Fibroblast of skin of right biceps (primary cell): ENCODE measurements at regions not wholly inside any gene's neighbourhood (a gene's known extent, or its start where the extent isn't known, plus 50 kb on each side); places are given as distances from the start of the nearest gene placed in this dataset.

Experiments
- DNase-seq: peaks from one replicate; pipeline ENCODE4 v3.0.0-alpha.2; 2013

DNA sequence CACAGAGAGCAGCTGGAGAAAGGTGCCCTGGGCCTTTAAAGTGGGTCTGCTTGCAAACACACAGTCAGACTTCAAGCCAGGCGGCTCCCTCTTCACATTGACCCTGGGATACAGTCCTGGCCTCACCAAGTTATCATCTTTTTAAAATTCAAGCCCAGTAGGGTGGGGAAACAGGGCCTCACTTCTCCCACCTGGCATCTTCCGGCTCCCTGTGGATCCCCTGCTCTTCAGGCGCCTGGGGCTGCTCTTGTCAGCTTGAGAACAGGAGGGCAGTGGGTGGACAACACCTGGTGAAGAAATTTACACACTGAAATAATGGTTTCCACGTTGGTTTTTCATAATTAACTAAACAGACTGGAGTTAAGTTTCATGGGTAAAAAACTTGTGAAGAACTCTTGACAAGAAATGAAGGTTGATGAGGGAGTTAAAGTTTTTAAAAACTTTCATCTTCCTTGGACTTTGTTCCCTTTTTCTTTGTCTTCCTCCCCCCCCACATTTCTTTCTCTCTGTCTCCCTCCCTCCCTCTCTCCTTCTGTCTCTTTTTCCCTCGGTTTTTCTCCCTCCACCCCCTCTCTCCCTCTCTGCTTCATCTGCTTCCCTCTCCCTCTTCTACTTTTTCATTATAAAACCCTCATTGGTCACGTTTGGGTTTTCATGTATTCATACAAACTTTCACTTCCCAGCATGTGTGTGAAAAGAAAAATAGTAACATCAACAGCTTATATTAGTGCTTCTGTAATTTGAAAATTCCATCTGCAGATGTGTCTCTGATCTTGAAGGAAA is 219.6 kb downstream of the DMRT2 start:
- no peak for DNase-seq

GRCh38 chr9:1271367-1271766 is 221.2 kb downstream of the DMRT2 start:
- DNase-seq: no peak

DNA sequence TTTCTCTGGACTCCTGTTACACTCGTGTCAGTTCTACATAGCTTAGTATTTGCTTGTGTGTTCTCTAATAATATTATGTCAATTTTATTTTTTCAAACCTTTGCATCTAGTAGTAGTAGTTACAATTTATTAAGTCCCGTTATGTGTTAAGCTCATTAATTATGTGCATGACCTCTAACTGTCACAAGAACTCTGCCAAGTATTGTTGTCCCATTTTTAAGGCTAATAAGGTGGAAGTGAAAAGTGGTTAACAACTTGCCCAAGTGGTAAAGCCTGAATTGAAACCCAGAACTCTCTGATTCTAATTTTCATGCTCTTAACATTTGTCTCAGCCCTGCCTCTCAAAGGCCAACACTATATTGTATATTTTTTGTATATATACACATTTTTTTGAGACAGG is 221.6 kb downstream of the DMRT2 start:
- DNase-seq: no peak

DNA sequence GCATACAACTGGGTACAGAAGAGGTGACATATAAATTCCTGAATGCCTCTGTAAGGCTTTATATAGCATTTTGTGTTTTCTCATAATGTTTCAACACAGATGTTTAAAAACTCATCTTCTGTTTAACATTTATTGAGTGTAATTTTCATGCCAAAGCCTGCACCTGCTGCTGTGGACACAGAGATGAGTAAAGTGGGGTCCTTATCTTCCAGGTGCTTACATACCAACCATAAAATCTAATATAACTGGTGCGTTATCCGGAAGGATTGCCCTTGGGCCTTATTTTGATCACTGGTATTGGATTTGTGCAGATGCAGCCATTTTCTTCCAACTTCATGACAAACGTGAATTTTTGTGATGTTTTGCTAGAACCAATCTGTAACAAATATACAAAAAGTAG is 222.3 kb downstream of the DMRT2 start:
- no peak for DNase-seq

DNA sequence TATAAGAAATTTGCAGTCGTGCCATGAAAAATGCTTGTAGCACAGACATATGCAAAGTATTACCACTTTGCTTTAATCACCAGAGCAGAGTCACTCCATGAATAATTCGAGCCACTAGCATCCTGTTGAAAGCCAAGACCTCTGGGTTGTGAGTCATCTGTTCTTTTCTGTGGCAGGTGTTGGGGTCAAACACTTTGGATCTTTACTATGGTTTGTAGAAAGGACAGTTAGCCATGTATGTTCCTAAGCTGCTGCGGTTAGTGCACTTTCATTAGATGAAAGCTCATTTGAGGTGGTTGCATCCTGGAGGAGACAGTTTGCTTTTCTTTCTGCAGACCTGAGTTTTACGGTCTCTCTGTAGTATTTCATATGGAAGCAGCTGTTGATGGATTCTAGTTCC is 223.7 kb downstream of the DMRT2 start:
- peak; percentile 2 for DNase-seq

- DNase-seq: no peak
These were observed 224.2 kb downstream of the DMRT2 start for GRCh38 chr9:1274334-1274733.

DNA sequence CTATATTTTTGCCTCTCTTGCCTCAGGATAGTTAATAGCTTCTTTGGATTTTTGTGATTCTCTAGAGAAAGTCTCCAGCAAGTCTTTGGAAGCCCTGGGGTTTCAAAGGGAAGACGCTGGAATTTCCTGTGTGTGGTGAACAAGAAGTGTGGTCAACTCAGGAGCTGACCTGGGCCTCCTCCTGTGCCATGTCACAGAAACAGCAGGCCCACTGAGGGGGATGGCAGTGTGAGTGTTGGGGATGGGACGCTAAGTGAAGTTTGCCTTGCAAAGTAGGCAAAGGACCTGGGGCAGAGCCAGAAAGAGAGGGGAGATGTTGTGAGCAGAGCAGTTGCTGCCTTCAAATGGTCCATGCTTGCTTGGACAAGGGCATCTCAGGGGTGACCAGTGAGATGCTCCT is 226.3 kb downstream of the DMRT2 start:
- DNase-seq: no peak

DNA sequence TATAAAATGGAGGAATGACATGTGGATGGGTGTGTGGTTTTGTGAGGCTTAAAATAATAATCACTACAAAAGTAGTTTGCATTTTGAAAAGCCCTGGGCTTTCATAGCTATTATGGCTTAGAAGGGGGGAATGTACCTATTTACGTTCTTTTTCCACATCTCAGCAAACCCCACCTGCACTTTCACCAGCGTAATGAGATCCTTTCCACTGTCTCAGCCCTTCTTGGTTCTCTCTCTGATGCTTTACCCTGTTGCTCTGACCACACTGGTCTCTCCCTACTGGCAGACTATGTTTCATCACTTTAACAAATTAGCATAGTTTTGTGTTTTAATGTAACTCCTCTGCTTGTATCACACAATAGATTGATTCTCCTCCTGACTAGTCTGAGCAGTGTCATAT is 234.6 kb downstream of the DMRT2 start:
- DNase-seq: no peak

DNA sequence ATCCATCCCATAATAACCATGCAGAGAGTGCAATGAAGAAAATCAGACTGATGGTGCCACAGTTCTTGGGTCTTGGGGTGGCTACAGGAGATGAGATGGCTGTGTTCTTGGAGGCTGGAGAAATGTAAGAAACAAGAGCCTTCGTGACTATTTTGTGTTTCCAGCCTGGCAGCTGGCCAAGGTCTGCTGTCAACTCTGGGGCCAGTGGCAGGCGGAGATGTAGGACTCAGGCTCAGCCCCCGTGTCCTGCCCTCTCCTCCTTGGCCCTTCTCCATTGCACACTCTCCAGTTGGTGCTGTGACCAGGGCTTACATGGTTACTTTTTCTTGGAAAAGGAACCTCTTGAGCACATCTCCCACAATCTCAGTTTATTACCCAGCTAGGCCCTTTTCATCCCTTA is 235.4 kb downstream of the DMRT2 start:
- DNase-seq: no peak

DNA sequence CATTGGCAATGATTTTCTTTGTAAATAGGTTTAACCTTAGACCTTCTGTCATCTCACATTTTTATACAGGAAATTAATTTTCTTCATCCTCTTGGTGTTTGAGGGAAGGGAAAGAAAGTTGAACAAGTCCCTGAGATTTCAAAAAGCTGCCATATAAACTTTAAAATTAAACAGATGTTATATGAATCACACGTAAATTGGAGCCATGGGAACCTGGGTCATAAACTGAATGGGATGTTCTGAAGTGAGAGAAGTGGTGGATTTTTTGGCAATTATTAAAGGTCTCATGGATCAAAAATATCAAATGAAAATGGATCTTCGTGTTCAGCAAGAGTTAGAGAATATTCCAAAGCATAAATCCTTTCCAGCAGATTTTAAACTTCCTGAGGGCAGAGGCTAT is 242.2 kb downstream of the DMRT2 start:
- no peak for DNase-seq

GRCh38 chr9:1294641-1295258 is 244.6 kb downstream of the DMRT2 start:
- DNase-seq: no peak

DNA sequence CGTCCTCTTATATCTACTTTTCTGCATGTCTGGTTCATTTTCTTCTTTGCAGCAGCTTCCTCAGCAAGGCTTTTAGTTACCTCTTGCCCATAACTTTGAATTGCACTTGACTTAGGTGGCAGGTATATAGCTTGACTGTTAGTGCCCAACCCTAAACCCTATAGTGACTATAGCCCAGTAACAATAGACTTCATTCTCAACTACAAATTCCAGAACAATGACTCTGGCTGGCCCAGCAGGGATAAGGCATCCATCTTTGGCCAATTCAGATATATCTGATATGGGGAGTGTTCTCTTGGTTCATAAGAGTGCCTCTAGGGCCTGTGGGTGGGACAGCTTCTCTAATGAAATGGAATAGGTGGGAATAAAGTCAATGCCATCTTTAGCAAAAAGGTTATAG is 246.2 kb downstream of the DMRT2 start:
- DNase-seq: no peak

GRCh38 chr9:1298046-1298445 is 247.9 kb downstream of the DMRT2 start:
- DNase-seq: no peak

- DNase-seq: no peak
These were observed 250.8 kb downstream of the DMRT2 start for GRCh38 chr9:1300941-1301340.

- DNase-seq: no peak
These were observed 253.8 kb downstream of the DMRT2 start for GRCh38 chr9:1303932-1304331.

DNA sequence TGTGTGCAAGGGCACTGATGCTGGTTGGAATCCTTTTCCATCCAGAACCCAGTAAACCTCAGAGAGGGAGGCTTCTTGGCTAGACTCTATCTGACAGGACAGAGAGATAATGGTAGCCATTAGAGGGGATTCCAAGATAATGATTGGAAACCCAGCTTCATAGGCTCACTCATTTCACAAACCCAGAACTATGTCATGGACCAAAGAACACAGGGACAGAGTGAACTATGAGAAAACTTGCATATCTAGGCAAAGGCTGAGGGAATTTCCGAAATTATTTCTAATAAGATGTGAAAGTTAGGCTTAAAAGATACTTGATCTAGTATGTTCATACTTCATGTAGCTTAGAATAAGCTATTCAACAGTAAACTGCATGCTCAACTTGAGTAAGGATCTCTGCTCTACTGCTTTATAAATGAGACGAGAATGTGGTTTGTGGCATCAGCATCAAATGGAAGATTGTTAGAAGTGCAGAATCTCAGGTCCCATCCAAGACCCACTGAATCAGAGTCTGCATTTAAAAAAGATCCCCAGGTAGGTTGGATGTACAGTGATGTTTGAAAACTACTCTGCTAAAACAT is 261.4 kb downstream of the DMRT2 start:
- DNase-seq: no peak

DNA sequence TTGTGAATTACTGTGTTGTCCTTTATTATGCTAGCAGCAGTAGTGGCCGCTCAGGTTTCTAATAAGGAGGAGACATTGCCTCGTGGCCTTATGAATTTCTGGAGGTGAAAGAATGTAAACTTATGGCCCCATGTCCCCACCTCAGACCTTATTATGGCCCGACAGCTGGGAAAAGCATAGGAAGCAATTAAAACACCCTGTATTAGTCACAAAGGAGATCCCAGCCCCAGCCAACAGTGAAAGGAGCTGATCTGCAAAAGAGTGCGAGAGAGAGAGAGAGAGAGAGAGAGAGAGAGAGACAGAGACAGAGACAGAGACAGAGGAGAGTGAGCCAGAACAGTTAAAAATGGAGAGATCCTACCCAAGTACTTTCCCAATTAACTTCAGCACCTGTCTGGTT is 269.3 kb downstream of the DMRT2 start:
- DNase-seq: no peak

DNA sequence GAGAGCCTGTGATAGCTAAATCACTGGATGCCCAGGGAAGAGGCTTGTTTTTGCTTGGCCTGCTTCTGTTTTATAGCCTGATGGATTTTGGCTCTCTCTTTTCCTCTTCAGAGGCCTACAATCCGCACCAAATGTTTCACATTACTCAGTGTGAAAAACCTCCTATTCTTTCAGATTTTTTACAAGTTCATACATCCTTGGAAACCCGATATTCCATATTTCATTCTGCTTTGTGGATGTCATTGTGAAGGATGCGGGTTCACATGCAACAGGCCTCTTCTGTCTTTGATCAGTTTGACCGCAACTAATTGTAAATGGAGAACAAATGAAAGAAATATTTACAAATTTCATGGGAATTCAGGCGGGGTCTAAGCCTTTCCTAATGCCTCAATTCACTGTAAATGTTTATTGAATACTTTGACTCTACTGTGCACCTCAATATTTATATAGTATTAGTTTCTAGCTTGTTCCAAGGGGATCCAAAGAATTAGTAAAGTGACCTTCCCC is 269.9 kb downstream of the DMRT2 start:
- no peak for DNase-seq

GRCh38 chr9:1320607-1321195 is 270.5 kb downstream of the DMRT2 start:
- DNase-seq: no peak

GRCh38 chr9:1327467-1327866 is 277.3 kb downstream of the DMRT2 start:
- DNase-seq: no peak

- DNase-seq: no peak
These were observed 278.2 kb downstream of the DMRT2 start for GRCh38 chr9:1328341-1328740.

GRCh38 chr9:1331546-1332038 is 281.4 kb downstream of the DMRT2 start:
- DNase-seq: no peak

DNA sequence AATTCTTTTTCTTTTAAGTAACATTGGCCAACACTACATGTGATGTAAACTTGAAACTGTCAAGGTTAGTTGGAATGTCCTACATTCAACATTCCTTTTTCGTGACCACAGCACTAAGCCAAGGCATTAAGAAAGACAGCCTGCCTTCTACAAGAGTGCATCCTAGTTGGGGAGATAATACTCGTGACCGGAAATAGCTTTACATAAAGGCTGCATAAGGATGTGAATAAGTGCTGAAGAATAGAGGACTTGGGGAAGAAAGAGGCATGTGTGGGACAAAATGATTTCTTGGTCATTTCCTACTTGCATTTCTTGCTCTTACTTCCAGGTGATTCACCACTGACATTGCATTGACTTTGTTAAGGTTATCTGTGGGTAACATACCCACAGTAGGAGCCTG is 282.0 kb downstream of the DMRT2 start:
- DNase-seq: peak; percentile 37

GRCh38 chr9:1335174-1335573 is 285.0 kb downstream of the DMRT2 start:
- no peak for DNase-seq
